HG02870 (cell line): ENCODE measurements at regions not wholly inside any gene's neighbourhood (a gene's known extent, or its start where the extent isn't known, plus 50 kb on each side); places are given as distances from the start of the nearest gene placed in this dataset.

ENCODE experiments used
- ATAC-seq: cut with Tn5 transposase; IDR thresholded peaks from one replicate; pipeline ENCODE4 v1.9.1; 2021; ENCODE audit warnings: mild to moderate bottlenecking, moderate library complexity; ENCODE audit not compliant: unreplicated experiment

DNA sequence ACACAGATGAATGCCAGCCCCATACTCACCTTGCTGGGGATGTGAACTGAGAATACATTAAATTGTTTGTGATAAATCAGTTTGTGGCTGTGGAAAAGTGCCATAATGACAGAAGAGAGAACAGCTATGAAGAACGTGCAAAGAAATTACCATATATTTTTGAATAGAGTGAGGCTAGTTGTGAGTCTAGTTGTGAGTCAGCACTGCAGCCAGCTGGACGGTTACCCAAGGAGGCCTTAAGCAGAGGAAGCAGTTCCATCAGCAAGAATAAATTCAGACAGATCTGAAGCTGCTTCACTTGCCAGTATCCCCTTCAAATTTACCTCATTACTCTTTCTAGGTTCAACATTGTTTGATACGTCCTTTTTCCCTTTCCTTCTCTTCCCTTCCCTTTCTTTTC is 446.0 kb downstream of the MTRR start:
- ATAC-seq, result no peak

DNA sequence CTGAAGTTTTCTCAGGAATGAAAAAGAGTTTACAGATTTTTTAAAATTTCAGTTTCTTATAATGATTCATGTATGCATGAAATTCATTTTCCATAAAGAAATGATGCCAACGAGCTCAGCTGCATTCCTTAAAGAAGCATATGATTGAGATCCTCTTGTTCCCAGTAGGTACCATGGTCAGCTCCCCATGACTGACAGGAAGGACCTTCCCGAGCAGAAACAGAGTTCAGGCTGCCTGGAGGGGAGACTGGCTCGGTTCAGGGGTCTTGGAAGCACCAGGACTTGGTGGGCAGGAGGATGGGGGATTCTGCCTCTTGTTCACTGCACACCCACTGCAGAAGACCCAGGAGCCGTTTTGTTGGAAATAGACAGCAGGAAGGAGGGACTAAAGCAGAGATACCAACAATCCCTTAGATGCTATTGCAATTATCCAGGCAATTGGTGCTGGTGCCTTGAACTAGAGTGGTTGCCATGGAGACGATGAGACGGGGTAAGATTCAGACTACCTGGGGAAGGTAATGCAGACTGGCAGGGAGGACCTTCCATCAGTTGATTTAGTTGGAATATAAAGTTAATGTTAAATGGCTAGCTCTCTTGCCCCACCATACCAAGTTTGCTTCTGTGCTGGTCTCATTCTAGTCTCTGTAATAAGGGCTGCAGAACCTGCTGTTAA is 447.8 kb downstream of the MTRR start:
- ATAC-seq, result no peak

DNA sequence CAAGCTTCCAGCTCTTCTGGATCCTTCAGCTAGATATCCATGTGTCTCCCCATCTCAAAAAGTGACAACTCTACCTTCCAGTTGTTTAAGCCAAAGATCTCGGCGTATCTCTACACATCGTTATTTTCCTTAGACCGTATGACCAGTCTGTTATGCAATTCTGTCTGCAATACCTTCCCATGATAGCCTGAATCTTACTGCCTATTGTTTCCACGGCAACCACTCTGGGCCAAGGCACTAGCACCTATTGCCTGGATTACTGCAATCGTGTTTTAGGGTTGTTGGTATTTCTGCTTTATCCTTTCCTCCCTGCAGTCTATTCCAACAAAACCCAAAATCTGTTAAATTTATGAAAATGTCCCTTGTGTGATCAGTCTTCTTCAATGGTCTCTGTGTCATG is 448.4 kb downstream of the MTRR start:
- ATAC-seq, result no peak

DNA sequence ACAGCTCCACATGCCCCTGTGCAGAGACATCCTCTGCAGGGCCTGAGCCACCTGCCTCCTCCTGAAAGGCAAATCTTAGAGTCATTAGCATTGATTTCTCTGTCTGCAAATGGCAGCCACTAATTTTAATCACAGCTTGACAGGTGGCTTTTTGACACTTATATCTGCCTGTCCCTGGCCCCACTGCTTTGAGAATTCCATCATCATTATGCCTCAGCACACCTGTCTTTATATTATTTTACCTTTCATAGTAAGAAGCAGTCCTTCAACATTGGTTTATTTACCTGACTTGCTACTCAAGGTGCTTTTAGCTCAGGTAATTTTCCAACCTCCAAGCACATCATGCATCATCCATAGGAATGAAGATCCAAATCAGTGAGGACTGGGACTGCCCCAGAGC is 451.3 kb downstream of the MTRR start:
- no peak for ATAC-seq

DNA sequence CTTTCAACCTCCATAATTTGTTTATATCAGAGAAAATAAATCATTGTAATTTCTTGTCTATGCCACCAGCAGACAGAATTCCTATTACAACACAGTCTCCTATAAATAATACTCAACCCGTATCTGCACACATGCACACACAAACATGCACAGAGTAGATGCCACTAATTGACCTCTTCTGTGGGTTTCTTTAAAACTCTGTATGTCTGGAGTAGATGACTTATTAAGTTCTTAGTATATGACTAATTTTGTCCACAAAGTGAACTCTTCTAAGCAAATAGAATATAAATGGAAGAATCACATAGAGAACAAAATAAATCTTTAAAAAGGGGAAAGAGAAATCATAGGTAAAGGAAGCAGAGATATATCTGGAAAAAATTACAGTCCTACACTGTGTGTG is 452.3 kb downstream of the MTRR start:
- no peak for ATAC-seq

DNA sequence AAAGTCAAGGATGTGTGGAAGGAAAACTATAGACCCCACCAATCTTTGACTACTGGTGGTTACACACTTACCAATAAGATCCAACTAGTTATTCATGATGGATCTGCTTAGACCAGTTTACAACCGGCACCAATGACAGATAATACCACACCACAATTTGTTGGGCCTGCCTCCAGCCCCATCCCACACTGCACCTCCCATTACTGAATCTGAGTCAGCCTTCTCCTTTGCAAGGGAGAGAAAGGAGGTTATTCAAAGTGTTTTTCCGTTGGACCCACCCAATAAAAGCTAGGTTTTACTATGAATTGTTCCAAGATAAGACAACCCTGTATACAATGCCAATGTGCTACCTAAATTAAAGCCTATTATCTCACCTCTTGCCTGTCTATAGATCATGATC is 453.5 kb downstream of the MTRR start:
- no peak for ATAC-seq

DNA sequence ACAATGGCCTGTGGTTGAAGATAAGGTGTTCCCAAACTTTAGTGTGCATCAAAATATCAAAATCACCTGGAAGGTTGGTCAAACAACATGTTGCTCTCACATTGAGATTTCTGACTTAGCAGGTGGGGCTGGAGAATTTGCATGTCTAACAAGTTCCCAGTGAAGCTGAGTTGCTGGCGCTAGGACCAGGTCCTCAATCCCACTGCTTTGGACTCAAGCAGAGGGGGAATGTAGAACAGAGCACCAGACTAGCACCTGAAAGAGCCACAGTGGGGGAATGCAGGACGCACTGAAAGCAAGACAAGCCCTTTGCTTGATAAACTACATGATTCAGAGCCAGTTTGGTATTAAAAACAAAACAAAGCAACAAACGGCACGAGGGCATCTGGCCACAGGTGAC is 458.1 kb downstream of the MTRR start:
- no peak for ATAC-seq

DNA sequence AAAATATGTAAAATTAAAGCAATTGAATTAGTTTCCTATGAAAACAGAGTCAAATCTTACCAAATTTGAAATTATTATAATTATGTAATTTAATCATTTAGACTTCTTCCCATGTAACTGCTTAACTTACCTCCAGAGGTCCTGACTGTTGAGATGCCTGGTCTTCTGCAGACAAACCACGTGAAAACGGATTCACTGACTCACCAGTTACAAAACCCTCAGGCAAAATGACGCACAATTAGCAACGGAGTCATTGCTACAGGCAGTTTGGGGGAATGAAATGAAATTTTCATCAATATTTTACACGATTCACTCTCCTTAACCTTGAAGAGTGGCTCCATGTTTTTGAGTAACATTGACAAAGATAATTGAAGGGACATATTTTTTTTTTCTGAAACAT is 460.8 kb downstream of the MTRR start:
- ATAC-seq, result no peak

DNA sequence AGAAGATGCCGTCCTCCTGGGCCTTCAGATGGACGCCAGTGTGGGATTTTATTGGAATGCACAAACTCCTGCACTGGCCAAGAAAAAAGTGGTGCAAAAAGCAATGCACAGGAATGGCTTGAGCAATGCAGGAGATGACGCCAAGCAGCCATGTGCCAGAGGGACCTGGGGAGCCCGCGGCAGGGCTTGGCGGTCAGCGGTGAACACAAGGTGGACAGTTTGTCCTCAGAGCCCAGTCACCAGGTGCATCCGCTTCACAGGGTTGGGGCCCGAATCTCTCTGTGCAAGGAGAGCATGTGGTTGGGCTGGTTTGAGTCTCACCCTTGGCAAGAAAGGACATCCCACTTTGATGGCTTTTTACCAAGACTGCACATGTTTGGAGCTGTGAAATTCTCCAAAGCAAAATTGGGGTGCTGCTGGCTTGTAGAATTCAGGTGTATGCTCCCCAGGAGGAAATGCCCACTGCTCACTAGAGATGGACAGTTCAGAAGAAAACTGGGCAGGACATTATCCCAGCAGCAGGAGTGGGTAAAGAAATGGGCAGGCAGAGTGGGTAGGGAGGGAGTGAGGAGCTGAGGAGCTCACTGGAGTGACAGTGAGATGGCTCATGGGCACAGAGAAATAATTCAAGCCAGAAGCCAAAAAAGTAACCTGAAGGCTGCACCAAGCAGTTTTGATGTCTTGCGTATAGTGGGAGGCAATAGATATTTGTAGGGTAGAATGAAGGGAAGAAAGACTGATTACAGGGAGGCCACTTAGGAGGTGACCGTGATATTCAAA is 463.9 kb downstream of the MTRR start:
- ATAC-seq, result no peak

DNA sequence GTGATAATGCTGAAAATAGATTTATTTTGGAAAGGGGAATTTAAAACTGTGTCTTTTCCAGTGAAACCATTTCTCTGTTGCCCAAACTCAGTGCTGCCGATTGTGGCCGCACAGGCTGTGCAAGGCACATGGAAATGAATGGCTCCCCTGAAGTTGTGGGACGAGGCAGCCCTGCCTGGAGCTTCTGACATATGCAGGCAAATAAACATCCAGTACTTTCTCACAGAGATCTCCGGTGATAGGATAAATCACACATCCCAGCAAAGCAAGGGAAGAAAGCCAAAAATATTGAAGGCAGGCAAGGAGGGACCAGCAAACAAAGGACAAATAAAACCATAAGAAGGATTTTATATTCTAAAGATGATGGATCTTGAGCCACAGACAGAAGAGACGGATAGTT is 464.5 kb downstream of the MTRR start:
- no peak for ATAC-seq

DNA sequence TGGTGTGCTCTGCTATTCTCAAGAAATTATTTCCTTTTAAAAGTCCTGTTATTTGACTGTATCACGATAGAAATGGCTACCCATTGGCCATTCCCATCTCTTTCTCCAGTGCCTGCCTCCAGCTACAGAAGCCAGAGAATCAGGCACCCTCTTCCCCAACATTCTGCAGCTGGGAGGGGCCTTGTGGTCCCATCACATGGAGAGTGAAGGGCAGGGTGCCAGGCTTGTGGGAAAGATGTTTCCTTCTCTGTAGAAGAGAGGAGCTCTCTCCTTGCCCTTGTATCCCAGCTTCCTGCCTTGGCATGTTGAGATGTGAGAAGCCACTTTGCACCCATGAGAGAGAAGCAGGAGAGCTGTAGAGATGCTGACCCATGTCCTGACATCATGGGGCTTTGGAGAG is 465.0 kb downstream of the MTRR start:
- ATAC-seq, result no peak

DNA sequence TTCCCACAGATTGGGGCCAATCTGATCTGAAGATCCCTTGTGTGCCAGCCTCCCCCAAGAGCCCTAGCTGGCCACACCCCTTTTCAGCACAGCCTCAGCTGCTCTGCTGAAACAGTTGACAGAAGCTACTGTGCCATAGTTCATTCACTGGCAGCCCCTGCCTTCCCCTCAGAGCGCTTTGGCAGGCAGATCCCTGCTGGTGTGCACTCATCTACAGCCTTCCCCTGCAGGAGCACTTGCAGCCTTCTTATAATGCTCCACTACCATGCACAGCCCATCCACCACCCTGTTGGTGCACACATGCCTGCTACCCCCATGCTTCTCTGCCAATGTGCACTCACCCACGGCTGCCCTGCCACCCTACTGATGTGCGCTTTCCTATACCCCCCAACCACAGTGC is 471.3 kb downstream of the MTRR start:
- ATAC-seq, result no peak

DNA sequence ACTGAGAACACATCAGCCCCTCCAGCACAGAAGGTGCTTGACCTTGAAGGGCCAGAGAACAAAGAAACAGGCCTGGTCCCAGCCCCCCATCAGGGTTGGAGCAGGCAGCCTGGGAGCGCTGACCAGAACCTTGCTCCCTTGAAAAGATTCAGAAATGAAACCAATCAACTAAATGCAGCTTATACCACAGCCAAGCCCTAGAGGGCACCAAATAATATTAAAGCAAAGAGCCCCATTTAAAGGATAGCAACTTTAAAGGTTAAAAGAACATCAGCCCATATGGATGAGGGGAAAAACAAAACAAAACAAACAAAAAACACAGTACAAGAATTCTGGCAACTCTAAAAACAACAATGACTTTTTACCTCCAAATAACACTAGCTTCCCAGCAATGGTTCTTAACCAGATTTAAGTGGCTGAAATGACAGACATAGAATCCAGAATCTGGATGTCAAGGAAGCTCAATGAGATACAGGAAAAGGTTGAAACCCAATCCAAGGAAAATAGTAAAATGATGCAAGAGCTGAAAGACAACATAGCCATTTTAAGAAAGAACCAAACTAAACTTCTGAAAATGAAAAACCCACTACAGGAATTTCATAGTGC is 471.9 kb downstream of the MTRR start:
- no peak for ATAC-seq

DNA sequence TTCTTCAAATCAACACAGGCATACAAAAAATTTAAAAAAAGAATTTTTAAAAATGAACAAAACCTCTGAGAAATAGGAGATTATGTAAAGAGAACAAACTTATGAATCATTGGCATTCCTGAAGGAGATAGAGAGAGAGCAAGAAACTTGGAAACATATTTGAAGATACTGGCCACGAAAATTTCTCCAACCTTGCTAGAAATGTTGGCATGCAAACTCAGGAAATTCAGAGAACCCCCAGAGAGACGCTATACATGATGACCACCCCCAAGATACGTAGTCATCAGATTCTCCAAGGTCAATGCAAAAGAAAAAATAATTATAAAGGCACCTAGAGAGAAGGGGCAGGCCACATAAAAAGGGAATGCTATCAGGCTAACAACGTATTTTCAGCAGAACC is 472.5 kb downstream of the MTRR start:
- no peak for ATAC-seq

DNA sequence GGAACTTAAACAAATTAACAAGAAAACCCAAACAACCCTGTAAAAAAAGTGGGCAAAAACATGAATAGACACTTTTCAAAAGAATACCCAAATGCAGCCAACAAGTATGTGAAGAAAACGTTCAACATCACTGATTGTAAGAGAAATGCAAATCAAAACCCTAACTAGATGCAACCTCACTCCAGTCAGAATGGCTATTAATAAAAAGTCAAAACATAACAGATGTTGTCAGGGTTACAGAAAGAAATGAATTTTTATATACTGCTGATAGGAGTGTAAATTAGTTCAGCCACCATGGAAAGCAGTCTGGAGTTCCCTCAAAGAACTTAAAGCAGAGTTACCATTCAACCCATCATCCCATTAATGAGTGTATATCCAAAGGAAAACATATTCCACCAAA is 479.0 kb downstream of the MTRR start:
- ATAC-seq, result no peak

DNA sequence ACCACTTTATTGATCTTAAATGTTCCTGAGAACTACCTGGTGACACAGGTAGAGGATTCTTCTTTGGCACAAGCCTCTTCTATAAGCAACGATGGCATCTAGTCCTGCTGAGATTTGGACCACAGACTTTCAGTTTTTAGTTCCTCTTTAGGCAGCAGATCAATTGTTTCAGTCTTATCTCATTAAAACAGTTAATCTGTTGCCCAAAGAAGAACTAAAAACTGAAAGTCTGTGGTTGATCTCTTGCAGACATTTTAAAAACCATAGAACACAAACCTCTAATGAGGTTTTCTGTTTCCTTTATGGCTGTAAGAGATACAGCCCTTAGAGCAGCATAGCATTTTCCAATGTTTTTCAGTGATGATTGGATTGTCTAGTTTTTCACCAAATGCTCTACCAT is 480.9 kb downstream of the MTRR start:
- ATAC-seq, result peak; percentile 85

DNA sequence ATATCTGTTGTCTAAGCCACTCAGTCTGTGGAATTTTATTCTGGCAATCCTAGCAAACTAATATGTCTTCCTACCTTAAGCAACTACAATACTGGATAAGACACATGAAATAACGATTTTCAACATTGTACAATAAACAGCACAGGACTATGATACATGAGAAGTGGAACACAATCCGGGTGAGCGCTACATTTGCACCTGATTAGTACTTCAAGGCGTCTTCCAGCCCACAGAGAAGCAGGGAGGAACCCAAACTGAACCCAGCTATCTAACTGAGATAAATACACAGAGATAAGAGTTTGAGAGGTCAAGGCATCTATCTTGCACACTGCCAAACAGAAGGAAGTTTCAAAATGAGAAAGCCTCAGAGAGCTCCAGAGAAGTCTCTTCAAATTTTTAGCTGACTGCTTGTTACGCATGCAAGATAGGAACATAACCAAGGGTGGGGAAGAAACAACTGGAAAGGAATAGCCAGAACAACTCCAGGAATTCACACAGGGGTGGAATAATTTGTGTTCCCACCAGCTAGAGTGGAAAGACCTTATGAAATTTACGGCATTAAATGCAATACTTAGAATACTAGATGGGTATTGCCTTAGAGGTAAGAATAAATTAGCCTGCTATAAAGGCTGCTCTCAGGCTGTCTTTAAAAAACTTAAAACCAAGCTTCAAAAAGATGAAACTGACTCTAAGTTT is 481.8 kb downstream of the MTRR start:
- ATAC-seq, result no peak

DNA sequence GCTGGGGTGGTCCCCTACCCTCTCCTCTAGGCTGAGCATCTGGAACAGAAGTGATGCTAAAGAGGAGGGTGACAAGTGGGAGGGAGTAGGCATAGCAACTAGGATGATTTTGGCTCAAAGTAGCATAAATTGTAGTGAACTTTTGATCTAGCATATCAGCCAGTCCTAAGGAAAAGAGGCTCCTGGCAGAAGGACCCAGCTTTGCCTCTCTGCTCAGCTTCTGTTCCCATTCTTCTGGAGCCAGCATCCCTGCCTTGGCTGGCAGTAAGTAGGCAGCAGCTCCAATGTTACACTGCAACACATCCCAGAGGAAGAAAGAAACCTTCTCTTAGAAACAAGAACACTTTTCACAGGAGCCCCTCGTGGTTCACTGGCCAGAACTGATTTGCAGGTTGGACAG is 487.0 kb downstream of the MTRR start:
- no peak for ATAC-seq

DNA sequence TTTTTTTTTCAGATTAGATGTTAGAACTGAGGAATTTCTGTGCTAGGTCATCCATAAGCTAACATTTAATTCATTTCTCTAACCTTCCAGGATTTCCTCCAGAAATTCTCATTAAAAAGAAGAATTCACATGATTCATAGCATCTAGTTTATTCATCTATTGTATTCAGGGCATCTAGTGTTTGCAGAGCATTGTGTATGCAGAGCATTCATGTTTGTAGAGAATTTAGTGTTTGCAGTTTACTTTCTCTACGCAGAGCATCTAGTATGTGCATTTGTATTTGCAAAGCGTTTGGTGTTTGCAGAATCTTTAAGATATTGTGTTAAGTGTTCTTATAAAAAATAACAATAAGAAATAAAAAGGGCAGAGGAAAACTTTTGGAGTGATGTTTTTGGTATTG is 491.1 kb downstream of the MTRR start:
- no peak for ATAC-seq

DNA sequence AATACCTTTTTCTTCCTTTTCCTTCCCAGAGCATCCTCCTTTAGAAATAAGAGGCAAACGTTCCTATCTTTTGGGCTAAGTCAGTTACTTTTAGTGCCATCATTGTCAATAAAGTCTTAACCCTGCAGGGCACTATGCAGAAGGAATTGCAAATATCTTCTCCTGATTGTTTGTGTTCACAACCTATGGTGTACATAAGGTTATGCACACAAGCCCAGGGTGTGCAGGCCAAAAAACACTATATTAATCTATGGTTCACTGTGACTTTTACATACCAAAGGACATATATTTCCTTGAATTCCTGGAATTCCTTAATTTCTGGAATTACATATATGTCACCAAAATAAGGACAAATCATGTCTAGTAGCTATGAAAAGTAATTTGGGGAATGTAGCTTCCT is 493.5 kb downstream of the MTRR start:
- no peak for ATAC-seq

DNA sequence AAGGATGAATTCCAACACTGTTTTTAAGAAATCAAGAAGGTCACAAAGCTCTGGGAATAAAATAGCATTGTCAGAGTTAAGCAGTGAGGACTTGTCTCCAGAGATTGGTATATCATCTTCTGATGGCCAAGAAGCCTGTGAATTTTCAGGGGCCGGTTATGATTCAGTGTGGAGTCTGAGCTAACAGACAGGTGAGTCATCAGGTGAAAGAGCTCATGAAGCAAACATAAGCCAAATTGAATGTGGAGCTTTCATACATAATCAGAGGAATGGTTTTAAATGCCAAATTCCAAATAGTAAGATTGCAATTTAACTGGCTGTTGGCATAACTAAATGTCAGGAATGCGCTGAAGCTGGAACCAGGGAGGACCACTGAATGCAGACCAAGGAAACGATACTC is 494.2 kb downstream of the MTRR start:
- ATAC-seq, result no peak

DNA sequence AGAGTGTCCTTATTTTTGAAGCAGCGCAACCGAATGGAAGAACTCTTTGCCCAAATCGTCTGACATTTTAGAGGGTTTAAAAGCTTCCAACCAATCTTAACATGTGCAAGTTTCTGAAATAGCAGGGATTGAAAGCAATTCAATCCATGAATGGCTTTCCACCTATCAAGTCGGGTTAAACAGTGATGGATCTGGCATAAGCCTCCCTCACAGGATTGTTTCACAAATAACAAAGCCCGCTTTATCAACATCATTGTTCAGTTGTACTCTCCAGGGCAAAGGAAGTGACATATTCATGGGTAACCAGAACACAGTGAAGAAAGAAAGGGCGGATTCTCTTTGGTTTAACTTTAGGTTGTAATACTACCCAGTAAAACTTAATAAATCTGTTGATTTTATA is 497.3 kb downstream of the MTRR start:
- ATAC-seq, result no peak
